ENCODE measurements at regions not wholly inside any gene's neighbourhood (a gene's known extent, or its start where the extent isn't known, plus 50 kb on each side); places are given as distances from the start of the nearest gene placed in this dataset.

- Histone ChIP-seq H3K27me3 (ENCODE audit: control insufficient read depth, insufficient read depth, low read length) (no peaks in the 10 kb centered on the region), H3K4me3 (ENCODE audit: insufficient read depth, low read depth, low read length) (peak overlapping the region; percentile 17; the same call in 1 of the 2 replicates), H3K36me3 (replicated peaks; ENCODE audit: control insufficient read depth, insufficient read depth, low read length) (no peaks in the 10 kb centered on the region)
- no peak for DNase-seq
Observed at GRCh38 chr12:91633734-91634357, 451.2 kb upstream of the DCN start.

- peak overlapping the region; percentile 17; the same call in 1 of the 2 replicates for H3K4me3 ChIP-seq (ENCODE audit: insufficient read depth, low read depth, low read length)
- H3K27me3 ChIP-seq (ENCODE audit: control insufficient read depth, insufficient read depth, low read length): no peaks in the 10 kb centered on the region
- no peak for DNase-seq
- no peaks in the 10 kb centered on the region for H3K36me3 ChIP-seq (replicated peaks; ENCODE audit: control insufficient read depth, insufficient read depth, low read length)
Observed at GRCh38 chr12:91633206-91633605, 450.6 kb upstream of the DCN start.

GRCh38 chr12:91632042-91632786 is 449.6 kb upstream of the DCN start:
- no peaks in the 10 kb centered on the region for H3K27me3 ChIP-seq (ENCODE audit: control insufficient read depth, insufficient read depth, low read length)
- no peak for DNase-seq
- H3K4me3 ChIP-seq (ENCODE audit: insufficient read depth, low read depth, low read length): no peak overlapping the region
- no peaks in the 10 kb centered on the region for H3K36me3 ChIP-seq (replicated peaks; ENCODE audit: control insufficient read depth, insufficient read depth, low read length)

GRCh38 chr12:91630596-91631293 is 448.1 kb upstream of the DCN start:
- DNase-seq: no peak
- H3K27me3 ChIP-seq (ENCODE audit: control insufficient read depth, insufficient read depth, low read length): no peaks in the 10 kb centered on the region
- no peaks in the 10 kb centered on the region for H3K36me3 ChIP-seq (replicated peaks; ENCODE audit: control insufficient read depth, insufficient read depth, low read length)
- no peak overlapping the region for H3K4me3 ChIP-seq (ENCODE audit: insufficient read depth, low read depth, low read length)

- H3K27me3 ChIP-seq (ENCODE audit: control insufficient read depth, insufficient read depth, low read length): no peaks in the 10 kb centered on the region
Observed at GRCh38 chr12:91630083-91630482, 447.5 kb upstream of the DCN start.

GRCh38 chr12:91629440-91629839 is 446.8 kb upstream of the DCN start:
- Histone ChIP-seq H3K36me3 (replicated peaks; ENCODE audit: control insufficient read depth, insufficient read depth, low read length) (no peaks in the 10 kb centered on the region), H3K4me3 (ENCODE audit: insufficient read depth, low read depth, low read length) (no peak overlapping the region), H3K27me3 (ENCODE audit: control insufficient read depth, insufficient read depth, low read length) (no peaks in the 10 kb centered on the region)
- DNase-seq: no peak

More at GRCh38 chr12:91630083-91630482, 447.5 kb upstream of the DCN start:
- no peak overlapping the region for H3K4me3 ChIP-seq (ENCODE audit: insufficient read depth, low read depth, low read length)
- DNase-seq: no peak
- H3K36me3 ChIP-seq (replicated peaks; ENCODE audit: control insufficient read depth, insufficient read depth, low read length): no peaks in the 10 kb centered on the region

GRCh38 chr12:91628656-91629055 is 446.0 kb upstream of the DCN start:
- Histone ChIP-seq H3K36me3 (replicated peaks; ENCODE audit: control insufficient read depth, insufficient read depth, low read length) (no peaks in the 10 kb centered on the region), H3K4me3 (ENCODE audit: insufficient read depth, low read depth, low read length) (no peak overlapping the region), H3K27me3 (ENCODE audit: control insufficient read depth, insufficient read depth, low read length) (no peaks in the 10 kb centered on the region)
- no peak for DNase-seq

GRCh38 chr12:91627225-91627624 is 444.6 kb upstream of the DCN start:
- no peaks in the 10 kb centered on the region for H3K36me3 ChIP-seq (replicated peaks; ENCODE audit: control insufficient read depth, insufficient read depth, low read length)
- no peak for DNase-seq

GRCh38 chr12:91622981-91623380 is 440.4 kb upstream of the DCN start:
- no peaks in the 10 kb centered on the region for H3K36me3 ChIP-seq (replicated peaks; ENCODE audit: control insufficient read depth, insufficient read depth, low read length)
- no peaks in the 10 kb centered on the region for H3K27me3 ChIP-seq (ENCODE audit: control insufficient read depth, insufficient read depth, low read length)
- no peak for DNase-seq
- no peak overlapping the region for H3K4me3 ChIP-seq (ENCODE audit: insufficient read depth, low read depth, low read length)

More at GRCh38 chr12:91627225-91627624, 444.6 kb upstream of the DCN start:
- Histone ChIP-seq H3K4me3 (ENCODE audit: insufficient read depth, low read depth, low read length) (no peak overlapping the region), H3K27me3 (ENCODE audit: control insufficient read depth, insufficient read depth, low read length) (no peaks in the 10 kb centered on the region)

GRCh38 chr12:91622037-91622436 is 439.4 kb upstream of the DCN start:
- DNase-seq: no peak
- Histone ChIP-seq H3K36me3 (replicated peaks; ENCODE audit: control insufficient read depth, insufficient read depth, low read length) (no peaks in the 10 kb centered on the region), H3K4me3 (ENCODE audit: insufficient read depth, low read depth, low read length) (no peak overlapping the region), H3K27me3 (ENCODE audit: control insufficient read depth, insufficient read depth, low read length) (no peaks in the 10 kb centered on the region)

GRCh38 chr12:91620992-91621391 is 438.4 kb upstream of the DCN start:
- Histone ChIP-seq H3K36me3 (replicated peaks; ENCODE audit: control insufficient read depth, insufficient read depth, low read length) (no peaks in the 10 kb centered on the region), H3K27me3 (ENCODE audit: control insufficient read depth, insufficient read depth, low read length) (no peaks in the 10 kb centered on the region), H3K4me3 (ENCODE audit: insufficient read depth, low read depth, low read length) (no peak overlapping the region)
- no peak for DNase-seq

GRCh38 chr12:91620422-91620821 is 437.8 kb upstream of the DCN start:
- H3K36me3 ChIP-seq (replicated peaks; ENCODE audit: control insufficient read depth, insufficient read depth, low read length): no peaks in the 10 kb centered on the region
- no peaks in the 10 kb centered on the region for H3K27me3 ChIP-seq (ENCODE audit: control insufficient read depth, insufficient read depth, low read length)
- no peak overlapping the region for H3K4me3 ChIP-seq (ENCODE audit: insufficient read depth, low read depth, low read length)
- DNase-seq: no peak

GRCh38 chr12:91618281-91618680 is 435.7 kb upstream of the DCN start:
- no peaks in the 10 kb centered on the region for H3K27me3 ChIP-seq (ENCODE audit: control insufficient read depth, insufficient read depth, low read length)
- H3K36me3 ChIP-seq (replicated peaks; ENCODE audit: control insufficient read depth, insufficient read depth, low read length): no peaks in the 10 kb centered on the region
- DNase-seq: no peak
- no peak overlapping the region for H3K4me3 ChIP-seq (ENCODE audit: insufficient read depth, low read depth, low read length)

- no peak overlapping the region for H3K4me3 ChIP-seq (ENCODE audit: insufficient read depth, low read depth, low read length)
- no peak for DNase-seq
- H3K27me3 ChIP-seq (ENCODE audit: control insufficient read depth, insufficient read depth, low read length): no peaks in the 10 kb centered on the region
- no peaks in the 10 kb centered on the region for H3K36me3 ChIP-seq (replicated peaks; ENCODE audit: control insufficient read depth, insufficient read depth, low read length)
Observed at GRCh38 chr12:91617818-91618217, 435.2 kb upstream of the DCN start.

- H3K4me3 ChIP-seq (ENCODE audit: insufficient read depth, low read depth, low read length): no peak overlapping the region
- H3K36me3 ChIP-seq (replicated peaks; ENCODE audit: control insufficient read depth, insufficient read depth, low read length): no peaks in the 10 kb centered on the region
- no peaks in the 10 kb centered on the region for H3K27me3 ChIP-seq (ENCODE audit: control insufficient read depth, insufficient read depth, low read length)
- DNase-seq: no peak
Observed at GRCh38 chr12:91616416-91616815, 433.8 kb upstream of the DCN start.

Measured in H7 (cell line).